GM12878 (cell line): ENCODE measurements at regions not wholly inside any gene's neighbourhood (a gene's known extent, or its start where the extent isn't known, plus 50 kb on each side); places are given as distances from the start of the nearest gene placed in this dataset.

Experiments
- ATAC-seq: fragments of 200-7000 bp; cut with Tn5 transposase; 3 replicates; pipeline ENCODE4 v1.9.1; 2020; ENCODE audit warnings: mild to moderate bottlenecking, moderate library complexity
- BruUV-seq: library from RNA; stranded (reverse); fragments of 400-500 nt; replicated peaks from 2 replicates; lab custom pipeline; 2021; lab: Mats Ljungman, UMichigan
- CTCF ChIA-PET: fragments of 300-600 bp; sonication (Branson Sonifier 250); formaldehyde crosslinking; extraction: SDS; loops from one replicate; lab custom pipeline; 2021; ENCODE audit warnings: inconsistent platforms; lab: Yijun Ruan, JAX
- POLR2A ChIA-PET: fragments of 350-600 bp; formaldehyde crosslinking; extraction: SDS; loops from one replicate; lab custom pipeline; 2021; ENCODE audit warnings: inconsistent platforms; lab: Charles Lee
- RAD21 ChIA-PET: fragments of 300-600 bp; sonication (Branson Sonifier 250); formaldehyde crosslinking; loops from one replicate; lab custom pipeline; 2023; ENCODE audit warnings: antibody characterized with exemption; ENCODE audit not compliant: unreplicated experiment; lab: Charles Lee
- SMC1A ChIA-PET: fragments of 300-600 bp; sonication (Branson Sonifier 250); formaldehyde crosslinking; loops from one replicate; lab custom pipeline; 2023; ENCODE audit not compliant: unreplicated experiment, uncharacterized antibody; lab: Charles Lee
- DNase-seq: peaks from one replicate; pipeline ENCODE4 v3.0.0-alpha.2; 2011; ENCODE audit warnings: low read depth, low spot score
- FAIRE-seq: peaks from 3 replicates; lab custom pipeline; 2011; peaks lifted over from hg19 to GRCh38; lab: Jason Lieb, UNC
- H2AFZ ChIP-seq: 2 replicates; pipeline ENCODE4 v1.6.0; 2011; ENCODE audit warnings: low read depth, low read length, control low read depth; ENCODE audit not compliant: control insufficient read depth
- H3K27ac ChIP-seq: 2 replicates; pipeline ENCODE4 v1.5.1; 2011; ENCODE audit warnings: control low read depth; ENCODE audit not compliant: control insufficient read depth, insufficient read depth
- H3K27me3 ChIP-seq, 2 experiments: replicated peaks in 1 of 2; 2 replicates each; pipeline versions ENCODE4 v1.6.0 to v1.6.1; 2011; ENCODE audit warnings: low read length in 1 of 2; ENCODE audit not compliant: control insufficient read depth in 2 of 2, insufficient read depth in 2 of 2
- H3K36me3 ChIP-seq, 2 experiments: 2 replicates each; pipeline ENCODE4 v1.5.1; 2011; ENCODE audit warnings: low read length in 1 of 2; ENCODE audit not compliant: control insufficient read depth in 2 of 2, insufficient read depth in 2 of 2
- H3K4me1 ChIP-seq: 2 replicates; pipeline ENCODE4 v1.6.1; 2011; ENCODE audit warnings: mild to moderate bottlenecking, low read length, moderate library complexity, mixed read lengths; ENCODE audit not compliant: control insufficient read depth, insufficient read depth
- H3K4me2 ChIP-seq: 2 replicates; pipeline ENCODE4 v1.6.0; 2011; ENCODE audit warnings: control low read depth; ENCODE audit not compliant: control insufficient read depth, insufficient read depth
- H3K4me3 ChIP-seq: fragments of 200-600 bp; sonication (generic); 2 replicates; pipeline ENCODE4 v1.5.1; 2016
- H3K79me2 ChIP-seq: 2 replicates; pipeline ENCODE4 v1.6.0; 2011; ENCODE audit warnings: low read length; ENCODE audit not compliant: control insufficient read depth, insufficient read depth
- H3K9ac ChIP-seq: 2 replicates; pipeline ENCODE4 v1.8.0; 2011; ENCODE audit warnings: low read length, control low read depth, mixed read lengths; ENCODE audit not compliant: control insufficient read depth, insufficient read depth
- H3K9me3 ChIP-seq: replicated peaks from 3 replicates; pipeline ENCODE4 v1.5.1; 2011; ENCODE audit warnings: mild to moderate bottlenecking, low read length; ENCODE audit not compliant: control insufficient read depth, insufficient read depth
- H4K20me1 ChIP-seq: 2 replicates; pipeline ENCODE4 v1.6.0; 2011; ENCODE audit not compliant: control insufficient read depth, insufficient read depth
- CBX5 ChIP-seq: sonication (generic); IDR thresholded peaks from 2 replicates; pipeline ENCODE4 v1.6.1; 2016; ENCODE audit warnings: low read depth, moderate library complexity, mild to moderate bottlenecking, inconsistent platforms
- FOS ChIP-seq: IDR thresholded peaks from 3 replicates; pipeline ENCODE4 v1.6.1; 2011; ENCODE audit warnings: borderline replicate concordance; ENCODE audit not compliant: insufficient read length; ENCODE audit errors: extremely low read depth
- IKZF1 ChIP-seq: fragments of 450-650 bp; conservative IDR thresholded peaks from 2 replicates; pipeline ENCODE4 v1.6.1; 2017; ENCODE audit warnings: antibody characterized with exemption, mild to moderate bottlenecking
- IKZF2 ChIP-seq, 2 experiments: fragments of 450-650 bp; IDR thresholded peaks; 2 replicates each; pipeline ENCODE4 v1.6.1; 2017; ENCODE audit warnings: mild to moderate bottlenecking in 2 of 2, moderate library complexity in 2 of 2
- NFIC ChIP-seq: IDR thresholded peaks from 2 replicates; pipeline ENCODE4 v1.6.1; 2012; ENCODE audit warnings: low read depth, mild to moderate bottlenecking, inconsistent platforms, low read length, moderate library complexity
- NRF1 ChIP-seq: conservative IDR thresholded peaks from 2 replicates; pipeline ENCODE4 v1.6.1; 2011; ENCODE audit warnings: mild to moderate bottlenecking, low read depth, low read length, improper control_type of control experiment
- RUNX3 ChIP-seq: IDR thresholded peaks from 2 replicates; pipeline ENCODE4 v1.6.1; 2012; ENCODE audit warnings: low read length, inconsistent platforms
- SIX5 ChIP-seq: IDR thresholded peaks from 2 replicates; pipeline ENCODE4 v1.6.1; 2011; ENCODE audit warnings: mild to moderate bottlenecking, low read depth, low read length, moderate library complexity; ENCODE audit not compliant: severe bottlenecking
- SREBF2 ChIP-seq: IDR thresholded peaks from 2 replicates; pipeline ENCODE4 v1.6.1; 2012; ENCODE audit warnings: mild to moderate bottlenecking, low read length
- ZNF217 ChIP-seq: fragments of 450-650 bp; IDR thresholded peaks from 2 replicates; pipeline ENCODE4 v1.6.1; 2017; ENCODE audit warnings: antibody characterized with exemption, mild to moderate bottlenecking
- WGBS: methylation state at CpG from one replicate; pipeline ENCODE4 v1.1.6; 2016; ENCODE audit warnings: low lambda C conversion rate; ENCODE audit not compliant: insufficient replicate concordance, insufficient coverage; ENCODE audit errors: missing lambda C conversion rate; 5-methylcytosine and 5-hydroxymethylcytosine counted together
- in situ Hi-C: fragments of 300-500 bp; cut with MboI; formaldehyde crosslinking; loops from 9 replicates; pipeline ENCODE4 v1.14.3; 2018; ENCODE audit warnings: mixed read lengths
- intact Hi-C: fragments of 100-400 bp; cut with micrococcal nuclease; formaldehyde crosslinking; loops from one replicate; pipeline ENCODE4 v1.14.2; 2022; ENCODE audit not compliant: unreplicated experiment
- TF ChIP-seq, protein P1 (sequence below): fragments of 450-650 bp; conservative IDR thresholded peaks from 2 replicates; pipeline ENCODE4 v1.6.1; 2017; ENCODE audit warnings: mild to moderate bottlenecking, moderate library complexity
- TF ChIP-seq, protein P2 (sequence below): IDR thresholded peaks from 2 replicates; pipeline ENCODE4 v1.6.1; 2012; ENCODE audit warnings: low read depth, low read length, improper control_type of control experiment
- TF ChIP-seq, protein P3 (sequence below): fragments of 450-650 bp; IDR thresholded peaks from 2 replicates; pipeline ENCODE4 v1.6.1; 2018; ENCODE audit warnings: borderline replicate concordance, mild to moderate bottlenecking; ENCODE audit not compliant: partially characterized antibody

DNA sequence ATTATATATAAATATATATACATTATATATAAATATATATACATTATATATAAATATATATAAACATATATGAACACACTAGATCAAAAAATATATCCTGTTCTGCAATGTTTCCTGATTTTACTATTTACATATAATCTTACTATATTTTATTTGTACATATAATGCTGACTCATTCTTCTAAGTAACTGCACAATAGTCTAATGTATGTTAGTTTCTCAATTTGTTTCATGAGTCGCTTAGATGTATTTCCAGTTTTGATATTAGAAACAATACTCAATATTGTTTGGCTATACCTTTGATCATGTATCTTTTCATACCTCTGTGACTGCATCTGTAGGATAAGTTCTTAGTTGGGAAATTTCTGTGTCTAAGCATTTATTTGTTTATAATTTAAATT, 669.9 kb upstream of the CCDC54 start:
- no peaks in the 10 kb centered on the region for H3K4me1 ChIP-seq
- in situ Hi-C loops = no loop called here
- H3K9me3 ChIP-seq = no peaks in the 10 kb centered on the region
- ATAC-seq = no peak
- H3K79me2 ChIP-seq = no peaks in the 10 kb centered on the region
- H4K20me1 ChIP-seq = no peaks in the 10 kb centered on the region
- BruUV-seq = no TSS peak
- H2AFZ ChIP-seq = no peak overlapping the region
- ChIA-PET CTCF (no interaction called here), RAD21 (no interaction called here), POLR2A (no interaction called here), SMC1A (no interaction called here)
- no peaks in the 10 kb centered on the region; a peak in 1 of 4 replicates for H3K27me3 ChIP-seq
- no peak for TF ChIP-seq ZNF217
- H3K36me3 ChIP-seq = no peaks in the 10 kb centered on the region
- H3K4me3 ChIP-seq = no peak overlapping the region
- no peak overlapping the region for H3K27ac ChIP-seq
- no peak for FAIRE-seq
- H3K9ac ChIP-seq = no peak overlapping the region
- intact Hi-C loops = no loop called here
- WGBS = 0% methylated on average over 1 of the region's 1 CpG
- DNase-seq = no peak
- H3K4me2 ChIP-seq = no peak overlapping the region

DNA sequence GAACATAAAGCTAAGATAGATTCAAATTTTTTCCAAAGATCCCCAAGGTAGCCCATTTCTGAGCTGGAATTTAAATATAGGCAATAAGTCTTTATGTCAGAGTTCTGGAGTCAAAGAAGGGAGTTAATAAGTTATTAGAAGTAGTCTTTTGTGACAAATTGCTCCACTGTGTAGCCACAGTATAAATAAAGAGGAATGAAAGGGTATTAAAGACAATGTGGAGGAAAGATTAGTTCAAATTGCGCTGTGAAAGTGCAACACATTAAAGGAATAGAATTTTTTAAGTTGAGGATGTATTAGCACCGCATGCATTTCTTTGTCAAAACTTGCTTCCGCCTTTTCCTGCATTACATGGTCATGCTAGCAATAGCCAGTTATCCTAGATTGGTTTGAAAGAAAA, 666.6 kb upstream of the CCDC54 start:
- WGBS = 49% methylated on average over 3 of the region's 3 CpGs
- DNase-seq (no peak), ATAC-seq (no peak), FAIRE-seq (no peak)
- ChIA-PET CTCF (no interaction called here), SMC1A (interaction anchor here (1.1 kb wide), 1 partner anchor 10 kb away, joined by 3 read pairs; no protein-coding TSS in a partner anchor), RAD21 (no interaction called here), POLR2A (no interaction called here)
- H3K79me2 ChIP-seq = no peaks in the 10 kb centered on the region
- H3K36me3 ChIP-seq = no peaks in the 10 kb centered on the region
- no TSS peak for BruUV-seq
- no peak overlapping the region for H3K9ac ChIP-seq
- intact Hi-C loops (no loop called here), in situ Hi-C loops (no loop called here)
- H3K4me1 ChIP-seq = no peaks in the 10 kb centered on the region
- H4K20me1 ChIP-seq = no peaks in the 10 kb centered on the region
- no peak overlapping the region for H3K4me3 ChIP-seq
- no peak overlapping the region for H3K4me2 ChIP-seq
- H3K27ac ChIP-seq = no peak overlapping the region
- H3K9me3 ChIP-seq = no peaks in the 10 kb centered on the region
- no peak overlapping the region for H2AFZ ChIP-seq
- no peaks in the 10 kb centered on the region for H3K27me3 ChIP-seq
- TF ChIP-seq NFIC (no peak), IKZF1 (no peak), NRF1 (no peak), CBX5 (no peak), FOS (no peak), IKZF2 (IDR thresholded peaks at IDR 0.05) (no peak), RUNX3 (no peak), SIX5 (no peak), SREBF2 (no peak)
- TF ChIP-seq, protein P1, sequence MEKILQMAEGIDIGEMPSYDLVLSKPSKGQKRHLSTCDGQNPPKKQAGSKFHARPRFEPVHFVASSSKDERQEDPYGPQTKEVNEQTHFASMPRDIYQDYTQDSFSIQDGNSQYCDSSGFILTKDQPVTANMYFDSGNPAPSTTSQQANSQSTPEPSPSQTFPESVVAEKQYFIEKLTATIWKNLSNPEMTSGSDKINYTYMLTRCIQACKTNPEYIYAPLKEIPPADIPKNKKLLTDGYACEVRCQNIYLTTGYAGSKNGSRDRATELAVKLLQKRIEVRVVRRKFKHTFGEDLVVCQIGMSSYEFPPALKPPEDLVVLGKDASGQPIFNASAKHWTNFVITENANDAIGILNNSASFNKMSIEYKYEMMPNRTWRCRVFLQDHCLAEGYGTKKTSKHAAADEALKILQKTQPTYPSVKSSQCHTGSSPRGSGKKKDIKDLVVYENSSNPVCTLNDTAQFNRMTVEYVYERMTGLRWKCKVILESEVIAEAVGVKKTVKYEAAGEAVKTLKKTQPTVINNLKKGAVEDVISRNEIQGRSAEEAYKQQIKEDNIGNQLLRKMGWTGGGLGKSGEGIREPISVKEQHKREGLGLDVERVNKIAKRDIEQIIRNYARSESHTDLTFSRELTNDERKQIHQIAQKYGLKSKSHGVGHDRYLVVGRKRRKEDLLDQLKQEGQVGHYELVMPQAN = no peak
- TF ChIP-seq, protein P2, sequence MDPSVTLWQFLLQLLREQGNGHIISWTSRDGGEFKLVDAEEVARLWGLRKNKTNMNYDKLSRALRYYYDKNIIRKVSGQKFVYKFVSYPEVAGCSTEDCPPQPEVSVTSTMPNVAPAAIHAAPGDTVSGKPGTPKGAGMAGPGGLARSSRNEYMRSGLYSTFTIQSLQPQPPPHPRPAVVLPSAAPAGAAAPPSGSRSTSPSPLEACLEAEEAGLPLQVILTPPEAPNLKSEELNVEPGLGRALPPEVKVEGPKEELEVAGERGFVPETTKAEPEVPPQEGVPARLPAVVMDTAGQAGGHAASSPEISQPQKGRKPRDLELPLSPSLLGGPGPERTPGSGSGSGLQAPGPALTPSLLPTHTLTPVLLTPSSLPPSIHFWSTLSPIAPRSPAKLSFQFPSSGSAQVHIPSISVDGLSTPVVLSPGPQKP = no peak
- TF ChIP-seq, protein P3, sequence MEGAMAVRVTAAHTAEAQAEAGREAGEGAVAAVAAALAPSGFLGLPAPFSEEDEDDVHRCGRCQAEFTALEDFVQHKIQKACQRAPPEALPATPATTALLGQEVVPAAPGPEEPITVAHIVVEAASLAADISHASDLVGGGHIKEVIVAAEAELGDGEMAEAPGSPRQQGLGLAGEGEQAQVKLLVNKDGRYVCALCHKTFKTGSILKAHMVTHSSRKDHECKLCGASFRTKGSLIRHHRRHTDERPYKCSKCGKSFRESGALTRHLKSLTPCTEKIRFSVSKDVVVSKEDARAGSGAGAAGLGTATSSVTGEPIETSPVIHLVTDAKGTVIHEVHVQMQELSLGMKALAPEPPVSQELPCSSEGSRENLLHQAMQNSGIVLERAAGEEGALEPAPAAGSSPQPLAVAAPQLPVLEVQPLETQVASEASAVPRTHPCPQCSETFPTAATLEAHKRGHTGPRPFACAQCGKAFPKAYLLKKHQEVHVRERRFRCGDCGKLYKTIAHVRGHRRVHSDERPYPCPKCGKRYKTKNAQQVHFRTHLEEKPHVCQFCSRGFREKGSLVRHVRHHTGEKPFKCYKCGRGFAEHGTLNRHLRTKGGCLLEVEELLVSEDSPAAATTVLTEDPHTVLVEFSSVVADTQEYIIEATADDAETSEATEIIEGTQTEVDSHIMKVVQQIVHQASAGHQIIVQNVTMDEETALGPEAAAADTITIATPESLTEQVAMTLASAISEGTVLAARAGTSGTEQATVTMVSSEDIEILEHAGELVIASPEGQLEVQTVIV = no peak
